Activated T-cell treated with anti-CD3 and anti-CD28 coated beads, Interleukin-2, amount 50 U/mL, for 72 hours (primary cell): ENCODE measurements at regions not wholly inside any gene's neighbourhood (a gene's known extent, or its start where the extent isn't known, plus 50 kb on each side); places are given as distances from the start of the nearest gene placed in this dataset.

Experiments used
- ATAC-seq, 2 donors: fragments of 150-1000 bp; cut with Tn5 transposase; replicated peaks in 1 of 2; 2 replicates each; pipeline ENCODE4 v1.10.0; 2021; ENCODE audit warnings: moderate library complexity in 2 of 2, mild to moderate bottlenecking in 1 of 2
- DNase-seq, 2 donors: peaks; one replicate each; pipeline ENCODE4 v3.0.0; 2021 to 2022; ENCODE audit warnings: mixed read lengths in 1 of 2
- H3K27ac Mint-ChIP-seq: one replicate; pipeline ENCODE4 v1.8.0; 2022; ENCODE audit warnings: mild to moderate bottlenecking, moderate library complexity, mixed read lengths
- H3K27me3 Mint-ChIP-seq: one replicate; pipeline ENCODE4 v1.8.0; 2022; ENCODE audit warnings: low read depth, mixed read lengths
- H3K36me3 Mint-ChIP-seq, 2 donors: one replicate each; pipeline ENCODE4 v1.8.0; 2022; ENCODE audit warnings: mixed read lengths in 2 of 2, mild to moderate bottlenecking in 1 of 2; ENCODE audit not compliant: insufficient read depth in 2 of 2
- H3K4me1 Mint-ChIP-seq: one replicate; pipeline ENCODE4 v1.8.0; 2022; ENCODE audit warnings: low read depth, mixed read lengths
- H3K4me3 Mint-ChIP-seq, 2 donors: one replicate each; pipeline ENCODE4 v1.8.0; 2022; ENCODE audit warnings: mild to moderate bottlenecking in 2 of 2, mixed read lengths in 2 of 2, moderate library complexity in 2 of 2
- H3K9me3 Mint-ChIP-seq, 2 donors: one replicate each; pipeline ENCODE4 v1.8.0; 2022; ENCODE audit warnings: mixed read lengths in 2 of 2

DNA sequence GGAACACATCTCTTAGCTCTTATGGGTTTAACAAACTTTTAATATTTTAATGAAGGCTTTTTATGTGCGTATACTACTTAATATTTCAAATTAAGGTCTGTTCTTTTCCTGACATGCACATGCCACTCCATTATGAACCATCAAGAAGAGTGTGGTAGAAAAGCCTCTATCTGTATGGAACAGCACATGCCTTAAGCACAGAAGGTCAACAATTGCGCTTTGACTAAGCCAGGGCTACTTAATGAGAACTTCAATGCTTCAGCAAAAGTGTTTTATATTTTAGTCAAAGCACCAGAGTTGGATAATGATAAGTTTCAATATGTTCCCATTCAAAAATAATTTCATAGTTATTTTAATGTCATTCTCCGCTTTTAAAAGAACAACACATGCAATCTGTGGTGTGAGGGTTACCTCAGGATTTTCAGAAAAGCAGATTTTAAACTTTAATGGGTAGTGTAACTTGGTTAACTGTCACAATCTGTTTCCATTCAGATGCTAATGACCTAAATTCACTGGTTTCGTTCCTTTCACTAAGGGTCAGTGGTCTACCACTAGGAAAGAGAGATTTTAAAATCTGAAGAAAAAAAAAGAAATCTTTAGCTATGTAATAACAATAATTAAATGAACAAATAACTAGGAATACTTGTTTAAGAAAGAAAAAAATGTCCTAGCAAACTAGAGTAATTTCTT lies 193.4 kb upstream of the NOVA1 start:
- Mint-ChIP-seq H3K9me3 (peaks cover 15 to 23% of the 10 kb centered on the region in 2 donors), H3K4me3 (no peak overlapping the region), H3K36me3 (peaks cover 4 to 5% of the 10 kb centered on the region in 2 donors), H3K4me1 (no peaks in the 10 kb centered on the region), H3K27ac (no peak overlapping the region), H3K27me3 (no peaks in the 10 kb centered on the region)
- ATAC-seq = no peak
- no peak for DNase-seq

DNA sequence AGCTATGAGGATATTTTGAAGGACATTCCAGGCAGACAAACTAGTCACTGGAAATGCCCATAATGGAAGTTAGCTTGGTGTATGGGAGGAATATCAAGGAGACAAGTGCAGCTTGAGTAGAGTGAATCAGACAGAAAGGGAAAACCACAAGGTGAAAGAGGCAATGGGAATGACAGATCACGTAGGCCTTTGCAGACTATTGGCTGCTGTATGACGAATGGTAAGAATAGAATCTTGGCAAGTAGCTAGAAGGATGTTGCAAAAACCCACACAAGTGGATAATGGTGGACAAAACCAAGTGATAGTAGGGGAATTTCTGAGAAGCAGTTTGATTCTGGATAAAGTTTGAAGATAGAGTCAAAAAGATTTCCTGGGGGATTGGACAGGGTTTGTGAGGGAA lies 196.9 kb upstream of the NOVA1 start:
- Mint-ChIP-seq H3K4me3 (no peak overlapping the region), H3K27me3 (no peaks in the 10 kb centered on the region), H3K9me3 (peaks cover 17 to 19% of the 10 kb centered on the region in 2 donors), H3K27ac (no peak overlapping the region), H3K4me1 (no peaks in the 10 kb centered on the region), H3K36me3 (peaks cover 3 to 4% of the 10 kb centered on the region in 2 donors)
- DNase-seq (no peak), ATAC-seq (no peak)

DNA sequence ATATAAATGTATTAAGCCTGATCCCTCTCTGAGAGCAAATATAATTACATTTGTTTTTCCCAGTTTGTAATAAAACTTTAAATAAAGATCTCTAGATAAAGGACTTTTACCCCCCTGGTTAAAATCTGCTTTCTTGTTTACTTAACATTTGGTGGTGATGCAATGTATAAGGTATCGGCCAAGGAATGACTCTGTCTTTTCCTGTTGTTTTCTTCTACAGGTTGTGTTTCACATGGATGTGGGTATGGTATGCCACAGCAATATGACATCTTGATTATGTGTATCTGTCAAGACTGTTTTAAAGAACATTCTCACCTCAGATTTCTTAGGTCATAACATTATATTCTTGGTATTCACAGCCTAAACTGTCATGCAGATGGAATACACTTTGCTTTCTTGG lies 210.6 kb upstream of the NOVA1 start:
- Mint-ChIP-seq H3K27me3 (no peaks in the 10 kb centered on the region), H3K4me3 (no peak overlapping the region), H3K4me1 (no peaks in the 10 kb centered on the region), H3K27ac (no peak overlapping the region), H3K9me3 (peaks cover 0 to 16% of the 10 kb centered on the region in 2 donors), H3K36me3 (no peaks in the 10 kb centered on the region)
- ATAC-seq (no peak), DNase-seq (no peak)

DNA sequence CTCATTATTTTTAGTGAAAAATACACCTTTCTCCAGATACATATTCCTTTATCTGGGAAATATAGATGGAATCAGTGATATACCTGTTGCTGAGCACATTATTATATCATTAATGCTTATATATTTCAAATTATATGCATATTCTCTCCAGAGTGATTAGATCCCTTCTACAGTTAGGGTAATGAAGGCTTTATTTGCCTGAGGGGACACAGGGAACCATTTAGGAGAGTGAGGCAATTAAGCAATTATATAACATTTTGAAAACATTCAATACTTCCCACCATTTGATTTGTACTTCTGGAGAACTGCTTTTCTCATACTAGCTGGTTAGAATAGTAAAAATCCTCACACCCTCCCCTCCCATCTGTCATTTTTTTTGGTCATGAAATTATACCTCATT lies 212.8 kb upstream of the NOVA1 start:
- peaks cover 5 to 9% of the 10 kb centered on the region in 2 donors for H3K9me3 Mint-ChIP-seq
- no peaks in the 10 kb centered on the region for H3K4me1 Mint-ChIP-seq
- ATAC-seq = no peak
- no peaks in the 10 kb centered on the region for H3K36me3 Mint-ChIP-seq
- H3K4me3 Mint-ChIP-seq = no peak overlapping the region
- H3K27ac Mint-ChIP-seq = no peak overlapping the region
- no peak for DNase-seq
- no peaks in the 10 kb centered on the region for H3K27me3 Mint-ChIP-seq

DNA sequence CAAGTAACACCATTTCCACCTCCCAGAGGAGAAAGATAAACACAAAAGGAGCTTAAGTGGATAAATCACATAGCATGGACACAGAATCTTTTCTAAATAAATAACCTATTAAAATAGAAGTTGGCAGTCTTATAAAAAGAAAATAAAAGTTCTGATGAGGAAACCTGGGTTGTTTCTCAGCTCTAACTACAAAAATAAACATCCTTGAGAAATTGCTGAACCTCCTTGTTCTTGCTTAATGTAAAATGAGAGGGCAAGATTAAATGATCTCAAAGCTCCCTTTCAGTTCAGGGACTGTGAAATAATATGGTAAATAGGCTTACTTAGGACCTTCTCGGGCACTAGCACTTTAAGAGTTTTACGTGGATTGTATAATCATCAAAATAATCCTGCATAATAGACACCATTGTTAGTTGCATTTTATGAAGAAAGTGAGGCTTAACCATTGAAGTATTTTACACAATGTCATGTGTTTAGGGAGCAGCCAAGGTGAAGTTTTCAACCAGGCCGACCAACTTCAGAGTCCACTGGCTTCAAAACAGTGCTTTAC lies 214.0 kb upstream of the NOVA1 start:
- Mint-ChIP-seq H3K4me1 (no peaks in the 10 kb centered on the region), H3K4me3 (no peak overlapping the region), H3K27me3 (no peaks in the 10 kb centered on the region), H3K9me3 (peaks cover 5 to 11% of the 10 kb centered on the region in 2 donors), H3K27ac (no peak overlapping the region), H3K36me3 (no peaks in the 10 kb centered on the region)
- DNase-seq (no peak), ATAC-seq (no peak)

DNA sequence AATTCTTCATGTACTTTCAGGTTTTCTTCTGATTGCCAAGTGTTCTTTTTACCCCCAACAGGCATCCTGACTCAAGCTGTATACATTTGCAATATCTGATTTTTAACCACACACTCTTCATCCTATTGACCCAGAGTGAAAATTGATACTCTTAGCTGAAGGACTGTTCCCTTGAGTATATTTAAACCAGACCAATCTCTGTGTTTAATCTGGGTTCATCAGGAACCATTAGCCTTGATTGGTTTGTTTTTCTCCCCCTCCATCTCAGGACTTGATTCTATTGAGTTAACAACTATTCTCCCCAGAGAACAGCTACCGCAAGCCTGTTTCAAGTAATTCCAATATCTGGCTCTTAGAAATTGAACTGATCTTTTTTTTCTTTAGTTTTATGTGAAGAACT lies 222.3 kb upstream of the NOVA1 start:
- no peaks in the 10 kb centered on the region for H3K27me3 Mint-ChIP-seq
- DNase-seq (no peak), ATAC-seq (no peak)
- H3K4me3 Mint-ChIP-seq = no peak overlapping the region
- no peaks in the 10 kb centered on the region for H3K4me1 Mint-ChIP-seq
- no peaks in the 10 kb centered on the region for H3K36me3 Mint-ChIP-seq
- H3K27ac Mint-ChIP-seq = no peak overlapping the region
- peaks cover 6 to 10% of the 10 kb centered on the region in 2 donors for H3K9me3 Mint-ChIP-seq

DNA sequence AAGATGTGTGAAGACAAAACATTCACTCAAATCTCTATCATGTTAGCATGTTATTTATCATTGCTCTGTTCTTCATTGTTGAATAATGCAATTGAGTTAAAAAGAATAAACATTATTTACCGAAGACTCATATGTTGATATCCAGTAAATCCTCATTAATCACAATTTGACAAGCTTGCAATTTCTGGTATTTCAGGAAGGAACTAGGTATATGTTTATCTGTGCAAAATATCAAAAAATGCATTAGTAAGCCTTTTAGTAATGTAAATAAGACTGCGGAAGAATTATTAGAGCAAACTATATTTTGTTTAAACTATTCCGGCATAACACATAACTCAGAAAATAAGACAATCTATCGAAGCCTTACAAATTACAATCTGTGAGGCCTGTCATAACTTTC lies 222.7 kb upstream of the NOVA1 start:
- H3K27ac Mint-ChIP-seq = no peak overlapping the region
- H3K27me3 Mint-ChIP-seq = no peaks in the 10 kb centered on the region
- no peaks in the 10 kb centered on the region for H3K36me3 Mint-ChIP-seq
- no peak for ATAC-seq
- peaks cover 6 to 9% of the 10 kb centered on the region in 2 donors for H3K9me3 Mint-ChIP-seq
- DNase-seq = no peak
- no peaks in the 10 kb centered on the region for H3K4me1 Mint-ChIP-seq
- no peak overlapping the region for H3K4me3 Mint-ChIP-seq

DNA sequence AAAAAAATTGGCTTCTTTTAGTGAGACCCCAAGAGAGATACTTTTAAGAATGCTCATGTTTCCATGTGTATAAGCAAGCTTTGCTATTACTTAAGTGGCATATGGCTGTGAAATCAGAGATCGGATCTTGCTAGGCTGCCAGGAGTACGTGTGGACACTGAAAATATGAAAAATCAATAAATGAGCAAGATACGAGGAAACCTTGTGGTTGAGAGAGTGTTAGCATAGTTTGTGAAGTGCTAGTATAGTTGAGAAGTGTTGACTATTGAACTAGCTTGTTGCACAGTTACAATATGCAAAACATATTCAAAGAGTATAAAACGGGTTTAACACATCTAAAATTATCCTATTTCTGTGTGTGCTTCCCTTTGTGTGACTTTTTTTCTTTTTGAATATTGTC lies 230.9 kb upstream of the NOVA1 start:
- Mint-ChIP-seq H3K27me3 (no peaks in the 10 kb centered on the region), H3K4me1 (no peaks in the 10 kb centered on the region), H3K9me3 (peaks cover 14 to 17% of the 10 kb centered on the region in 2 donors), H3K27ac (no peak overlapping the region), H3K4me3 (no peak overlapping the region), H3K36me3 (no peaks in the 10 kb centered on the region)
- DNase-seq (no peak), ATAC-seq (no peak)

DNA sequence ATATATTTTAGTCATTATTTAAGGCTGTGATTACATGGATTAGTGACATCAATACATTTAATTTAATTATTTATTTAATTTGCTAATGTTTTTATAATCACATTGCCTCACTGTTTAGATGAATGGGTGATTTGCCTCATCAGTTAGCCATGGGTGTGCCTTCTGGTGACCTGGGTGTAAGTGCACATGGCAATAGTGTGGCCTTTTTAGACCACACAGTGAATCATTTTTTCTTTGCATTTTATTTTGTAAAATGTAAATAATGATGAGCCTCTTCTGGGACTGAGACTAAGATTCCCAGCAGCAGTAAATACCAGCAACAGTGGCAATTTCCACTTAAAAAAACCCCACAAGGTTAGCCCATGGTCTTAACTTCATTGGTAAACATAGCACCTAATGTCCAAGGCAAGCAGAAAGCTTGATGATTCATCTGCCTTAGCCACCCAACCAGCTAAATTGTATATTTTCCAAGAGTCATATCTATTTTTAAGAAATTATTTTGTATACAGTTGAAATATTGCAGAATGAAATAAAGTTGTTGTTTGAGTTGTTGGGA lies 235.9 kb upstream of the NOVA1 start:
- Mint-ChIP-seq H3K9me3 (peaks cover 10 to 12% of the 10 kb centered on the region in 2 donors), H3K27me3 (no peaks in the 10 kb centered on the region), H3K27ac (no peak overlapping the region), H3K4me1 (no peaks in the 10 kb centered on the region), H3K36me3 (no peaks in the 10 kb centered on the region), H3K4me3 (no peak overlapping the region)
- no peak for DNase-seq
- no peak for ATAC-seq

DNA sequence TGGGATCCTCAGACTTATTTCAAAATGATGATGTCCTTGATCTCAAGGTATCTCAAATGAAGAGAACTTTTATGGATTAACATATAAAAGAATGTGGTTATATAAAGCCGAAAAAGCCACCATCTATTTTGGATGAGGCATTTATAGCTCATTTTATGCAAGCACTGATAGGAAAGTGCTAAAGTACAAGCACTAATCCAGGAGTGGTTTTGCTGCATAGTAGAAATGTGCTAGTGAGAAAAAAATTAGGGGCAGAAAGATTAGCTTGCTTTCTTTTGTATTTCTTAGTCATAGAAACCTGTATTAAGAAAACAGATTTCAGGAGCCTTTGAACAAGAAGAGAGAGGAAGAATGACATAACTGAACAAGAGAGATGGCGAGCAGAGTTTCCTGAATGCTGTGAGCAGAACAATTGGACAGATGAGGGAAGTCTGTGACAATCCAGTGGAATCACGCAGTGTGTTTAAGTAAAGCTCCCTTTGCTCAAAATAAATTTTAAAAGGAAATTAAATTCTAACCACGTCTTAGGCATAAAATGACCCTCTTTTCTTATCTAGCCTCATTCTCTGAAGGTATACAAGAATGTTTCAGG lies 238.2 kb upstream of the NOVA1 start:
- Mint-ChIP-seq H3K36me3 (no peaks in the 10 kb centered on the region), H3K4me3 (no peak overlapping the region), H3K9me3 (peaks cover 8 to 10% of the 10 kb centered on the region in 2 donors), H3K27ac (no peak overlapping the region), H3K27me3 (no peaks in the 10 kb centered on the region), H3K4me1 (no peaks in the 10 kb centered on the region)
- DNase-seq (no peak), ATAC-seq (no peak)

DNA sequence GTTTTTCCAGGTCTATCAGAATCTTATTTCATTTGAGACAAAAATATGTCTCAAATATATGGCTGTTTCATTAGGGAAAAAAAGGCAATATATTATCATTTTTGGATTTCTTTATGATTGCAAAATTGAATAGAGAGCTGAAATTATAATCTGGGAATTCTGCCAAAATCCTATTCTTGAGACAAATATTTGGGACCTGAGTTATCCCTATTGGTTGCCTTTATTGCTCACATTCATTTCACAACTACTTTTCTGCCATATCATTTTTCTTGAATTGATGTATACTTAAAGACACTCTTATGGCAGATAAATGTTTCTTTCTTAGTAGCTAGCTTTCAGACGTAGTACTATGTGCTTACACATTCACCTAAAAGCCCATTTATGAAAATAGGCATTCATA lies 241.6 kb upstream of the NOVA1 start:
- no peaks in the 10 kb centered on the region for H3K27me3 Mint-ChIP-seq
- no peak for ATAC-seq
- no peaks in the 10 kb centered on the region for H3K36me3 Mint-ChIP-seq
- DNase-seq = no peak
- H3K4me1 Mint-ChIP-seq = no peaks in the 10 kb centered on the region
- no peak overlapping the region for H3K4me3 Mint-ChIP-seq
- no peak overlapping the region for H3K27ac Mint-ChIP-seq
- H3K9me3 Mint-ChIP-seq = peaks cover 6 to 7% of the 10 kb centered on the region in 2 donors

DNA sequence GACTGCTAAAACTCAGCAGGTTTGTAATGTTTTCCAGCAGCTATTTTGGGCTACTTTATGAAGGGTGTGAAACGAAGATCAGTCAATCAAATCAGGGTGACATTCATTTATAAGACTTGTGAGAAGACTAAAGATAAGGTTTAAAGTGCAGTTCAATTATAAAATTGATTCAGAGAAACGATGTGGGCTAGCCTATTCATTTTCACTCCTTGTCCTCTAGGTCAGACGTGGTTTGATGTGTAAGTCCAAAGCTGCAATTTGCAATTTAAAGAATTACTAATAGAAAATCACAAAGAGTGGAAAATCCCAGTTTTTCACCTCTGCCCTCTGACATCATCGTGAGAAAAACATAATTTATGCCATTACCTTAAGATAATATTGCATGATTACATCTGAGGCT lies 243.5 kb upstream of the NOVA1 start:
- no peak overlapping the region for H3K4me3 Mint-ChIP-seq
- H3K36me3 Mint-ChIP-seq = no peaks in the 10 kb centered on the region
- DNase-seq = no peak
- no peak overlapping the region for H3K27ac Mint-ChIP-seq
- no peaks in the 10 kb centered on the region for H3K27me3 Mint-ChIP-seq
- no peak for ATAC-seq
- peaks cover 3 to 14% of the 10 kb centered on the region in 2 donors for H3K9me3 Mint-ChIP-seq
- no peaks in the 10 kb centered on the region for H3K4me1 Mint-ChIP-seq

DNA sequence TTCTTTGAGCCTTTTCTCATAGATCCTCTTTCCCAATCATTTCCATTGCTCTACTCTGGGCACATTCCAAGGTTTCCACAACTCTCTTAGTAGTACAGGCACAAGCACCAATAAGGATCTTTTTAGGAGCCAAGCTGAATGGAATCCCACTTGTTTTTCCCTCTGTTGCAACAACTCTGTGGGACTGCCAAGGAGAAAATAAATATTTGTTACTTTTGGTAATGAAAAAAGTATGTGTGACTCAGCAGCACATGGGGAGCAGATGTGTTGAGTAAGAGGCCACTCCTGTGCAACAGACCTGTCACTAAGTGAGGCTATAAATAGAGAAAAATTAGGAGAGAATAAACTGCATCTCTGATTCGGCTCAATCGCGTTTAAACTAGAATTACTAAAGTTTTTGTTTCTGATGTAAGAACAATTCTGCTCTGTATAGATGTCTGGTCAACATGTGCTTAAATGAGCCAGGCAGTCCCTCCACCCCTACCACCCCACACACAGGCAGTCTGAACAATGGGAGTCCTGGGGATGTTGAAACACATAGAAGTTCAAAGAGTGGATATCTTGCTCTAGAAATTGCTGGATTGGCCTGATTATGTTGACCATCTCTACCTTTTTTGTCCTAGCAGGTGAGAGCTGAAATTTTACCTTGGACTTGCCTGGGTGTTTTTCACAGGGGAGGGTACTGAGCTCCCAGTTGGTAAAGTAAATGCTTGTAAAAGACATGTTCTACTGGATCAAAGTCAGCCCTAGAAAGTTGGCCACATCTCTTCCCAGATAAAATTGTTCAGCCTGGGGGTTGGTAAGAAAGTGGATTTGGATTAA lies 244.3 kb upstream of the NOVA1 start:
- no peak overlapping the region for H3K27ac Mint-ChIP-seq
- ATAC-seq = no peak
- no peaks in the 10 kb centered on the region for H3K36me3 Mint-ChIP-seq
- H3K9me3 Mint-ChIP-seq = peaks cover 3 to 14% of the 10 kb centered on the region in 2 donors
- no peak for DNase-seq
- no peaks in the 10 kb centered on the region for H3K4me1 Mint-ChIP-seq
- H3K4me3 Mint-ChIP-seq = no peak overlapping the region
- H3K27me3 Mint-ChIP-seq = no peaks in the 10 kb centered on the region
